NCI-H2227 treated with DMSO at 0.1 percent for 48 hours (cell line): ENCODE measurements at regions not wholly inside any gene's neighbourhood (a gene's known extent, or its start where the extent isn't known, plus 50 kb on each side); places are given as distances from the start of the nearest gene placed in this dataset.

Source experiments
- DNase-seq: peaks from one replicate; lab custom pipeline; 2025; lab: John Stamatoyannopoulos, UW

- DNase-seq: no peak
These were observed 98.8 kb upstream of the GAP43 start for GRCh38 chr3:115524549-115524948.

GRCh38 chr3:115525731-115526130 is 97.6 kb upstream of the GAP43 start:
- DNase-seq: no peak

GRCh38 chr3:115533218-115533617 is 90.1 kb upstream of the GAP43 start:
- no peak for DNase-seq

- DNase-seq: no peak
These were observed 87.1 kb upstream of the GAP43 start for GRCh38 chr3:115536171-115536570.

- DNase-seq: no peak
These were observed 85.6 kb upstream of the GAP43 start for GRCh38 chr3:115537669-115538068.

- DNase-seq: peak; percentile 3
These were observed 76.1 kb upstream of the GAP43 start for GRCh38 chr3:115547207-115547606.

- no peak for DNase-seq
These were observed 74.7 kb upstream of the GAP43 start for GRCh38 chr3:115548611-115549010.

- DNase-seq: no peak
These were observed 74.2 kb upstream of the GAP43 start for GRCh38 chr3:115549071-115549470.

GRCh38 chr3:115550285-115550761 is 73.0 kb upstream of the GAP43 start:
- DNase-seq: no peak

- DNase-seq: no peak
These were observed 72.3 kb upstream of the GAP43 start for GRCh38 chr3:115551016-115551415.

GRCh38 chr3:115552007-115552406 is 71.3 kb upstream of the GAP43 start:
- DNase-seq: no peak

- no peak for DNase-seq
These were observed 69.4 kb upstream of the GAP43 start for GRCh38 chr3:115553796-115554486.

GRCh38 chr3:115554487-115554807 is 68.9 kb upstream of the GAP43 start:
- DNase-seq: no peak

GRCh38 chr3:115562636-115563267 is 60.6 kb upstream of the GAP43 start:
- no peak for DNase-seq

- DNase-seq: no peak
These were observed 59.3 kb upstream of the GAP43 start for GRCh38 chr3:115563984-115564383.

- no peak for DNase-seq
These were observed 51.9 kb upstream of the GAP43 start for GRCh38 chr3:115571413-115571812.
